ENCODE measurements at regions not wholly inside any gene's neighbourhood (a gene's known extent, or its start where the extent isn't known, plus 50 kb on each side); places are given as distances from the start of the nearest gene placed in this dataset.

GRCh38 chrX:148371291-148371690, 129.1 kb upstream of the AFF2 start:
- peaks cover 7% of the 10 kb centered on the region for H3K9me3 Mint-ChIP-seq
- no peaks in the 10 kb centered on the region for H3K27me3 Mint-ChIP-seq
- no peak overlapping the region for H3K4me3 Mint-ChIP-seq
- H3K27ac Mint-ChIP-seq, result no peak overlapping the region
- DNase-seq, result no peak
- H3K36me3 Mint-ChIP-seq, result peaks cover 5% of the 10 kb centered on the region
- H3K4me1 Mint-ChIP-seq, result peaks cover 12% of the 10 kb centered on the region

GRCh38 chrX:148372925-148373324, 127.5 kb upstream of the AFF2 start:
- Mint-ChIP-seq H3K27me3 (no peaks in the 10 kb centered on the region), H3K36me3 (peaks cover 5% of the 10 kb centered on the region), H3K4me3 (no peak overlapping the region), H3K4me1 (peaks cover 9% of the 10 kb centered on the region), H3K9me3 (peaks cover 9% of the 10 kb centered on the region), H3K27ac (no peak overlapping the region)
- no peak for DNase-seq

DNA sequence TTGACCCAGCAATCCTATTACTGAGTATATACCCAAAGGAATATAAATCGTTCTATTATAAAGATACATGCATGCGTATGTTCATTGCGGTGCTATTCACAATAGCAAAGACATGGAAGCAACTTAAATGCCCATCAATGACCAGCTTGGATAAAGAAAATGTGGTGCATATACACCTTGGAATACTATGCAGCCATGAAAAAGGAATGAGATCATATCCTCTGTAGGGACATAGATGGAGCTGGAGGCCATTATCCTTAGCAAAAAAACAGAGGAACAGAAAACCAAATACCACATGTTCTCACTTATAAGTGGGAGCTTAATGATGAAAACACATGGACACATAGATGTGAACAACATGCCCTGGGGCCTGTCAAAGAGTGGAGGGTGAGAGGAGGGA, 124.1 kb upstream of the AFF2 start:
- Mint-ChIP-seq H3K27ac (no peak overlapping the region), H3K9me3 (peaks cover 9% of the 10 kb centered on the region), H3K36me3 (peaks cover 3% of the 10 kb centered on the region), H3K27me3 (no peaks in the 10 kb centered on the region), H3K4me3 (no peak overlapping the region), H3K4me1 (peaks cover 15% of the 10 kb centered on the region)
- DNase-seq, result no peak

DNA sequence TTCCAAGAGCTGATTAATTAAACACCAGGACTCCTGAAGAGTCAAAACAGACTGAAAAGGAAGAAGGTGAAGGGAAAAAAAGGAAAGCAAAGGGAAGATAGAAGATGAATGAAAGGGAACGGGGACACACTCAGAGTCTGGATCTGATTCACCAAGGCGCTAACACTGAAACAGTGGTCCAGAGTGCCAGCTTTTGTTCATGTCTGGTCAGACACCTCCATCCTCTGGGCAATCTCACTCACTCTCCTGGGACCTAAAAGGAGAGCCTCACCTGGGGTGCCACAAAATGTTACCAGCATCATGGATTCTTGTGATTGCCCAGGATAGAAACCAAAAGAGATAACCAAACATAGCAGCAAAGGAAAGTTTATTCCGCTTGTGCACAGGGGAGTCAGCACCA, 120.3 kb upstream of the AFF2 start:
- Mint-ChIP-seq H3K36me3 (peaks cover 3% of the 10 kb centered on the region), H3K4me1 (peaks cover 20% of the 10 kb centered on the region)

GRCh38 chrX:148380650-148381561, 119.5 kb upstream of the AFF2 start:
- peak overlapping the region; percentile 76 for H3K4me3 Mint-ChIP-seq
- peak overlapping the region; percentile 97 for H3K27ac Mint-ChIP-seq
- H3K36me3 Mint-ChIP-seq, result no peaks in the 10 kb centered on the region
- peaks cover 5% of the 10 kb centered on the region for H3K9me3 Mint-ChIP-seq
- peaks cover 20% of the 10 kb centered on the region for H3K4me1 Mint-ChIP-seq
- no peaks in the 10 kb centered on the region for H3K27me3 Mint-ChIP-seq
- peak; percentile 43 for DNase-seq

More for the DNA sequence above, 120.3 kb upstream of the AFF2 start:
- Mint-ChIP-seq H3K27ac (peak overlapping the region; percentile 97), H3K9me3 (peaks cover 9% of the 10 kb centered on the region), H3K4me3 (no peak overlapping the region), H3K27me3 (no peaks in the 10 kb centered on the region)
- peak; percentile 1 for DNase-seq

- Mint-ChIP-seq H3K9me3 (peaks cover 2% of the 10 kb centered on the region), H3K36me3 (no peaks in the 10 kb centered on the region), H3K27me3 (no peaks in the 10 kb centered on the region), H3K27ac (peak overlapping the region; percentile 97), H3K4me1 (peaks cover 20% of the 10 kb centered on the region), H3K4me3 (peak overlapping the region; percentile 76)
- DNase-seq, result no peak
These were observed 118.8 kb upstream of the AFF2 start for GRCh38 chrX:148381603-148382002.

DNA sequence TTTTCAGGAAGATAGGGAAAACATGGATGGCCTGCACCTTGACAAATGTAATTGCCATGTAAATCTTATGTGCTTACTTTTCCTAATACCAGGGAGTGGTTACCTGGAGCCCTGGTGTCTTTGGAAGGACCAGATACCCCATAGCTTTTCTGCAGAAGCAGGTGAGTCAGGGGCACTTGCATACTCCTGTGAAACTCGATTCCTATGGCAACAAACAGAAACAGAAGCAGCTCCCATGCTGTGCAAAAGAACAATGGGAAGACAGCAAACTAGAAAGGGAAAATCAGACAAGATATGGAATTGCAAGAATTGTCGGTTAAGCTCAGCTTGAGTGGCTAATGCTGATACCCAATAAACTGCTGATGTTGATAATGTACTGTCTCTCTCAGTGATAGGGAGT, 117.4 kb upstream of the AFF2 start:
- DNase-seq, result no peak
- no peaks in the 10 kb centered on the region for H3K36me3 Mint-ChIP-seq
- no peak overlapping the region for H3K4me3 Mint-ChIP-seq
- H3K27me3 Mint-ChIP-seq, result no peaks in the 10 kb centered on the region
- H3K27ac Mint-ChIP-seq, result peak overlapping the region; percentile 25
- H3K4me1 Mint-ChIP-seq, result peaks cover 20% of the 10 kb centered on the region
- peaks cover 2% of the 10 kb centered on the region for H3K9me3 Mint-ChIP-seq

DNA sequence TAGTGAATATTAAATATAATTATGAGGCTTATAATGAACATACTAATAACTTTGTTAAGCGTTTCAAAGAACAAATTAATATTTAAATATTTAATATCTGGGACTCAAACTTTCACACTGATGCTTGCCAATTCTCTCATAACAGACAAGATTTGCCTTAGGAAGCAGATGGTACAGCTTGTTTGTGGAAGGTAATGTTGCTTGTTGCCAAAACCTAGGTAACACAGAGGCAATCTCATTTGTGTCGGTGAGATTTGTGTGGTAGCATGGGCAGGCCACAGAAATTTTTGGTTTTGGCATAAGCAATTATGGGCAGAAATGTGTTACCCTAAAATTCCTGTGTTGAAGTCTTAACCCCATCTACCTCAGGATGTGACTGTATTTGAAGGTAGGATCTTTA, 114.9 kb upstream of the AFF2 start:
- peaks cover 2% of the 10 kb centered on the region for H3K36me3 Mint-ChIP-seq
- no peak overlapping the region for H3K27ac Mint-ChIP-seq
- no peaks in the 10 kb centered on the region for H3K27me3 Mint-ChIP-seq
- peaks cover 5% of the 10 kb centered on the region for H3K9me3 Mint-ChIP-seq
- no peak overlapping the region for H3K4me3 Mint-ChIP-seq
- H3K4me1 Mint-ChIP-seq, result peaks cover 10% of the 10 kb centered on the region
- no peak for DNase-seq

GRCh38 chrX:148389629-148390028, 110.8 kb upstream of the AFF2 start:
- no peaks in the 10 kb centered on the region for H3K27me3 Mint-ChIP-seq
- H3K36me3 Mint-ChIP-seq, result peaks cover 2% of the 10 kb centered on the region
- peaks cover 1% of the 10 kb centered on the region for H3K4me1 Mint-ChIP-seq
- H3K4me3 Mint-ChIP-seq, result no peak overlapping the region
- no peak for DNase-seq
- peaks cover 7% of the 10 kb centered on the region for H3K9me3 Mint-ChIP-seq
- no peak overlapping the region for H3K27ac Mint-ChIP-seq

DNA sequence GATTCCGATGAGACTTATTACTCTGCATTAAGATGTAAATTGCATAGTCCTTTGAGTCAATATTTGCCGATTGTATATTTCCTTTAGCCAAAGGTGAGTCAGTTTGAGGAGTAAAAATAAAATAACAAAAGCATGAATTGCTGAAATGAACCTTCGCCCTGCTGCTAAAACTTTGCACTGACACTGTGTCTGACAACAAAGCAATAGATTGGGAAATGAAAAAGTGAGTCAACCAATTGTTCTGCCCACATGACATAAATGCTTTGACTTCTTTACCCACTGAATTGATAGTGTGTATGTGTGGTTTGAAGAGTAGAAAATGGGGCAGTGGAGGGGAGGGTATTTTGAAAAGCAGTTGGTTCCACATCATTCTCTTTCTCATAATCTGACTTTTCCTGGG, 88.4 kb upstream of the AFF2 start:
- H3K27me3 Mint-ChIP-seq, result no peaks in the 10 kb centered on the region
- no peak overlapping the region for H3K27ac Mint-ChIP-seq
- H3K36me3 Mint-ChIP-seq, result no peaks in the 10 kb centered on the region
- no peak overlapping the region for H3K4me3 Mint-ChIP-seq
- H3K9me3 Mint-ChIP-seq, result peaks cover 1% of the 10 kb centered on the region
- peaks cover 10% of the 10 kb centered on the region for H3K4me1 Mint-ChIP-seq
- no peak for DNase-seq

DNA sequence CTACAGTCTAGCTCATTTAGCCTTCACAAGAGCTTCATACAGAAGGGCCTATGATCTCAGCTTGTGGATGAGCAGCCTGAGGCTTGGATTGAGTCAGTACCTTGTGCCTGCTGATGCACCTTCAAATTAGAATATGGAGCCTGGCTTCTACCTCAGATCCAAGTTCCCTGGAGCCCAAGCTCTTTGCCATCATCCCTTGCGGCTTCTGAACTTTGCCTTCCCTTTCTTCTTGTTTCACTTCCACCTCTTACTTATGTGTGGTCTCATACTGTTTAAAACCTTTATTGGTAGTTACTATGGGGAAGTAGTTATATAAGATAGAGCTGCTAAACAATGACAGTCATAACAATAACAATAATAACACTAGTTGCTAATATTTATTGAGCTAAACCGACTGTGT, 84.3 kb upstream of the AFF2 start:
- DNase-seq, result no peak
- no peak overlapping the region for H3K27ac Mint-ChIP-seq
- no peaks in the 10 kb centered on the region for H3K27me3 Mint-ChIP-seq
- H3K36me3 Mint-ChIP-seq, result no peaks in the 10 kb centered on the region
- H3K4me3 Mint-ChIP-seq, result no peak overlapping the region
- H3K9me3 Mint-ChIP-seq, result no peaks in the 10 kb centered on the region
- peaks cover 10% of the 10 kb centered on the region for H3K4me1 Mint-ChIP-seq

DNA sequence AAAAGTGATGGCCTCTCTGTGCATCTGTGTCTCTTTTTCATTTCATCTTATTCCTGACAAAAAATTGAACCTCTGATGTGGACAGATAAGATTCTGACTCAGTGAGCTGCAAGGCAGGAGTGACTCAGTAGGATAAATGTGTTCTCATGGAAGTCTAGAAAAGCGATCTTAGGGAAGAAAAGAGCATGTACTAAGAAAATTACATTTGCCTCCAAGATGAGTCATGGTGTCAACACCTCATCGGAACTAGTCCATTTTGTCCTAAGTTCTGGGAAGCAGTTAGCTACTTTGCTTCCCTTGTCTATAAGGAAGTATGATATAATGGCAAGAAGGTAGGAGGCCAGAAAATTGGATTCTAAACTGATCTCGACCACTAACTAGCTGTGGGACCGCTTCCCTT, 83.5 kb upstream of the AFF2 start:
- peaks cover 7% of the 10 kb centered on the region for H3K4me1 Mint-ChIP-seq
- no peak overlapping the region for H3K27ac Mint-ChIP-seq
- H3K27me3 Mint-ChIP-seq, result no peaks in the 10 kb centered on the region
- no peaks in the 10 kb centered on the region for H3K36me3 Mint-ChIP-seq
- no peaks in the 10 kb centered on the region for H3K9me3 Mint-ChIP-seq
- DNase-seq, result no peak
- no peak overlapping the region for H3K4me3 Mint-ChIP-seq

DNA sequence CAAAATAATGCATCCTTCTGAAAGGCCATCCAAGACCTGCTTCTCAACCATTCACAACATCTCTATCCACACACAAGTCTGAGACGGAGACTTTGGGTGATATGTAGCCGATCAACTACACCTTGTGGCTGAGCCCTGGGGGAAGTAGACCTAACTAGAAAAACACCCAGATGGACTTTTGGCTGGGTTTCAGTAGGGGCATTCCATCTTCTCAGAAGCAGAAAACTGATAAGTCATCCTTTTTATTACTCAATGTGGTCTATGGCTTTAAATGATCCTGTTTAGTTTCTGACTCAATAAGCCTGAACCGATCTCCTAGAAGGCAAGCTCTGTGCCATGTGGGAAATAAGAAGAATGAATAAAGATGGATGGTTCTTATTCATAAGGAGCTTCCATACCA, 82.5 kb upstream of the AFF2 start:
- Mint-ChIP-seq H3K27ac (no peak overlapping the region), H3K9me3 (peaks cover under 1% of the 10 kb centered on the region), H3K27me3 (no peaks in the 10 kb centered on the region), H3K4me3 (no peak overlapping the region), H3K4me1 (peaks cover 2% of the 10 kb centered on the region), H3K36me3 (no peaks in the 10 kb centered on the region)
- DNase-seq, result no peak

DNA sequence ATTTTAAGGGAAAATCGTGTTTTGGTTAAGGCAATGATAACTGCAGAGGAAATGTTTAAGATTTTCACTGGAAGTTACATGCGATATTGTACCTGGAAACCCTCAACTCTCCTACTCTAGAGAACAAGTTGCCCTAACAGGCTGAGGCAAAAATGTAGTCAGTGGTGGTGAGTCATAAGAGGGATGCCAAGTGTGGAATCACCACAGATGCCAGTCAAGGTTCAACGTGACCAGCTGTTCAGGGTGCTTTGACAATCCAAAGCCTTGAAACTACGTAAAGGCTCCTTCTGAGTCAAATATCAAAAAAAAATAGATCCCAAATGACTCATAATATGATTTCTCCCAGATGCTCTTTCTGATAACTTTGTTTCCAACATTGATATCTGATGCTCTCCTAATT, 77.9 kb upstream of the AFF2 start:
- peak; percentile 1 for DNase-seq

GRCh38 chrX:148424570-148424969, 75.8 kb upstream of the AFF2 start:
- H3K27ac Mint-ChIP-seq, result peak overlapping the region; percentile 76
- H3K9me3 Mint-ChIP-seq, result peaks cover 1% of the 10 kb centered on the region
- H3K4me1 Mint-ChIP-seq, result peaks cover 10% of the 10 kb centered on the region
- DNase-seq, result no peak
- H3K36me3 Mint-ChIP-seq, result no peaks in the 10 kb centered on the region
- H3K27me3 Mint-ChIP-seq, result no peaks in the 10 kb centered on the region
- no peak overlapping the region for H3K4me3 Mint-ChIP-seq

More for the DNA sequence above, 77.9 kb upstream of the AFF2 start:
- no peaks in the 10 kb centered on the region for H3K36me3 Mint-ChIP-seq
- no peak overlapping the region for H3K4me3 Mint-ChIP-seq
- peaks cover 1% of the 10 kb centered on the region for H3K9me3 Mint-ChIP-seq
- no peak overlapping the region for H3K27ac Mint-ChIP-seq
- H3K27me3 Mint-ChIP-seq, result no peaks in the 10 kb centered on the region
- peaks cover 8% of the 10 kb centered on the region for H3K4me1 Mint-ChIP-seq

GRCh38 chrX:148426467-148426866, 74.0 kb upstream of the AFF2 start:
- peaks cover 1% of the 10 kb centered on the region for H3K9me3 Mint-ChIP-seq
- H3K4me1 Mint-ChIP-seq, result peaks cover 10% of the 10 kb centered on the region
- no peaks in the 10 kb centered on the region for H3K27me3 Mint-ChIP-seq
- no peaks in the 10 kb centered on the region for H3K36me3 Mint-ChIP-seq
- no peak overlapping the region for H3K4me3 Mint-ChIP-seq
- no peak for DNase-seq
- no peak overlapping the region for H3K27ac Mint-ChIP-seq

Measured in activated naive CD8-positive, alpha-beta T cell treated with anti-CD3 and anti-CD28 coated beads for 36 hours (primary cell).